MG63 (cell line): ENCODE measurements at regions not wholly inside any gene's neighbourhood (a gene's known extent, or its start where the extent isn't known, plus 50 kb on each side); places are given as distances from the start of the nearest gene placed in this dataset.

Source experiments
- DNase-seq: peaks from one replicate; pipeline ENCODE4 v3.0.0-alpha.2; 2020
- H3K27me3 ChIP-seq: fragments of 250-450 bp; sonication (Bioruptor Pico); 2 replicates; pipeline ENCODE4 v1.5.1; 2020; ENCODE audit warnings: mild to moderate bottlenecking, moderate library complexity
- H3K36me3 ChIP-seq: fragments of 250-450 bp; sonication (Bioruptor Pico); 2 replicates; pipeline ENCODE4 v1.5.1; 2020; ENCODE audit warnings: mild to moderate bottlenecking, moderate library complexity
- H3K4me3 ChIP-seq: fragments of 250-450 bp; sonication (Bioruptor Pico); 2 replicates; pipeline ENCODE4 v1.5.1; 2020; ENCODE audit warnings: mild to moderate bottlenecking, moderate library complexity
- H3K9me3 ChIP-seq: fragments of 250-450 bp; sonication (Bioruptor Pico); 2 replicates; pipeline ENCODE4 v1.5.1; 2020; ENCODE audit warnings: mild to moderate bottlenecking, moderate library complexity

DNA sequence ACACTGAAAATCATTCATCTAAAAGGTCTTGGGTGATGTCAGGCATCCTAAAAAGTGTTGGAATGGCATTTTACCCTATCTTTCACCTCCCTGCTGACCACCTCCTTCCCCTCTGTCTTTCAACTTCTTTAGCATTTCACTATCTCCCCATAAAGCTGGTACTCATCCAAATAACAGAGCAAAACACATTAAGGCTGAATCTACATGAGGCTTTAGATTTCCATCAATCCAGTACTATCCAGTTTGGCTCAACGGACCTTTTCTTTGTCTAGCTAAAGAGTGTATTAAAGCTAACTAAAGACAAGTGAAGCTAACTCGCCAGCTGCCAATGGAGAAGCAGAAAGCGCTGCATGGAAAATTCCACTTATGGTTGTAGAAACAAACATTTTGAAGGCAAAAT lies 122.5 kb upstream of the NCKAP5 start:
- no peak for DNase-seq

DNA sequence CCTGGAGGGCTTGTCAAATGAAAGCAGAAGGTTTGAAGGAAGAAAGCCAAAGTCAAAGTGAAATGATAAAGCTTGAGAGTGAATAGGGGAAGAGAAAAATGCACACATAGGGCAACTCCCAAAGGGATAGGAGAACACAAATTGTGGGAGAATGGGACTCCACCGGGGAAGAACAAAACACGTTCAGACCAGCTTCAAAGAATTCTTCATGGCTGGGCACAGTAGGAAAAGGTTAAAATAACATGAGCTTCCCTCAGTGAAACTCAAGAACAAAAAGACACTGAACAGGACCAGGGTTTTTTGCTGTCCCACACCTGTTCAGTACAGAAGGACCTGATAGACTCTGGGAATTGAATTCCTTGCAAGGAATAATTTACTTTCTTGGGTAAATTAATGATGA lies 123.1 kb upstream of the NCKAP5 start:
- no peaks in the 10 kb centered on the region for H3K36me3 ChIP-seq
- peaks cover 4% of the 10 kb centered on the region; the same call in 1 of the 2 replicates for H3K27me3 ChIP-seq
- peaks cover 5% of the 10 kb centered on the region for H3K9me3 ChIP-seq
- no peak overlapping the region for H3K4me3 ChIP-seq
- DNase-seq = no peak

More for the DNA sequence above, 122.5 kb upstream of the NCKAP5 start:
- H3K27me3 ChIP-seq = peaks cover 4% of the 10 kb centered on the region; the same call in 1 of the 2 replicates
- peaks cover 5% of the 10 kb centered on the region for H3K9me3 ChIP-seq
- H3K36me3 ChIP-seq = no peaks in the 10 kb centered on the region
- H3K4me3 ChIP-seq = no peak overlapping the region

DNA sequence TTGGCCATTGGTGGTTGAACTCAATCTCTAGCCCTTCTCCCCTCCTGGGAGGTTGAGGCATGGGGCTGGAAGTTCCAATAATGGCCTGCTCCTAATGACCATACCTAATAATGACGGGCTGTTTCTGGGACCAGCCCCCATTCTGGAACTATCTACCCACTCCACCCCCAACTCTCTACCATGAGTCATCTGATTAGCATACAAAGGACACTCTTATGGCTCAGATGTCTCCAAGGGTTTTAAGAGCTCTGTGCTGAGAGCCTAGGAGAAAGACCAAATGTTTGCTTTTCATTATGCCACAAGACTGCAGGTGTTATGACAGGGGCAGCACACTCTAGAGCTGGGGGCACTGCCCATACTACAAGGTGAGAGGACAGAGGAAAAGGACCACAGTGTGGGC lies 137.0 kb upstream of the NCKAP5 start:
- H3K9me3 ChIP-seq = no peaks in the 10 kb centered on the region
- DNase-seq = no peak
- H3K27me3 ChIP-seq = 0 out of 2 replicates have a peak, but pooled peaks cover 2% of the 10 kb centered on the region
- no peaks in the 10 kb centered on the region for H3K36me3 ChIP-seq
- H3K4me3 ChIP-seq = no peak overlapping the region

DNA sequence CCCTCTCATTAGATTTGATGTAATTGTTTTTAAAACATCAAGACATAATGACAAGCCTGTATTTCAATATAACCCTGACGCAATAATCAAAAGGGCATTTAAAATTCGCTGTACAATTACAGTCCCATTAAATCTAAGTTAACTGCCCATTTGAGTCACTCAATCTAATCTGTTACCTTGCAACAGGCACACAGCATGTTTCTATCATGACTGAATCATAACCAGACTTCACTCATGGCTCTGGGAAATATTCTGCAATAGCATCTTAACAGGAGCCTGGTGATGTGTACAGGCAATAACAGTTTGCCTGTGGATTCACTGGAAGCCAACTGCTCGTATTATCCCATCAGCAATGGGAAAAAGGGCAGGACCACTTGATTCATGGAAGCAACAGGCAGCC lies 142.3 kb upstream of the NCKAP5 start:
- H3K9me3 ChIP-seq = no peaks in the 10 kb centered on the region
- H3K36me3 ChIP-seq = no peaks in the 10 kb centered on the region
- H3K4me3 ChIP-seq = no peak overlapping the region
- H3K27me3 ChIP-seq = 0 out of 2 replicates have a peak, but pooled peaks cover 2% of the 10 kb centered on the region
- DNase-seq = no peak

DNA sequence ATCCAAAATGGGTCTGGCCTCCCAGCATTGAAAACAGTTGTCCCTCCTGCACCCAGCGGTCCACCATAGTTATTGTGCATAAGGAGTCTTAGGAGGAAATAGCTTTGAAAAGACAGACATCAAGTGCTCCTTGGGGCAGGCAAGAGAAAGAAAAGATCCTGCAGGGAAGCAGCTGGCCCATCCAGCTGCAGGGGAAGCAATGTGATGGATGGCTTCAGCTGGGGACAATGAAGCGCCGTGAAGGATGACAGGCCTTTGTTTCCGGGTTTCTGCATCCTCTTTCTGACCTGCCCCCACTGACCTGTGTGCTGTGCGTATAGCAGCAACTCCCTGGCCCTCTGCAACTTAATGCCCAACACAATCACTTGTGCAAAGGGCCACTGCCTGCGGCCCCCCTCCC lies 142.9 kb upstream of the NCKAP5 start:
- no peaks in the 10 kb centered on the region for H3K36me3 ChIP-seq
- H3K4me3 ChIP-seq = no peak overlapping the region
- H3K9me3 ChIP-seq = no peaks in the 10 kb centered on the region
- no peak for DNase-seq
- 0 out of 2 replicates have a peak, but pooled peaks cover 2% of the 10 kb centered on the region for H3K27me3 ChIP-seq

DNA sequence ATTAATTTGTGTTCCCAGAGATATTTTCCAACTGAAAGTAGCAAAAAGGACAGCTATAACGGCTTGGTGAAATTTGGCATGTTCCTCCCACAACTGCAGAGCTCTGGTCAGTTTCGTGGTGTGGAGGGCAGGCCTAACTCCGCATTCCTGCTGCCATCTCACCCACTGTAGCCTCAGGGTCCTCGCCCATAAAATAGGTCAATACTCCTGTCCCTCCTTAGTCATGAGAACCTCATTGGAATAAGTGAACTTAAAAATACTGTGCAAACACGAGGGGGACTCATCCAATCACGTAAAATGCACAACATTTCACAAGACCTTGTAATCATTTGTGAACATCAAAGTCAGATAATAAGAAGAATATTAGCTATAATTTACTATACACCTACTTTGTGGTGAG lies 143.5 kb upstream of the NCKAP5 start:
- Histone ChIP-seq H3K36me3 (no peaks in the 10 kb centered on the region), H3K9me3 (no peaks in the 10 kb centered on the region), H3K4me3 (no peak overlapping the region), H3K27me3 (0 out of 2 replicates have a peak, but pooled peaks cover 2% of the 10 kb centered on the region)
- DNase-seq = no peak

DNA sequence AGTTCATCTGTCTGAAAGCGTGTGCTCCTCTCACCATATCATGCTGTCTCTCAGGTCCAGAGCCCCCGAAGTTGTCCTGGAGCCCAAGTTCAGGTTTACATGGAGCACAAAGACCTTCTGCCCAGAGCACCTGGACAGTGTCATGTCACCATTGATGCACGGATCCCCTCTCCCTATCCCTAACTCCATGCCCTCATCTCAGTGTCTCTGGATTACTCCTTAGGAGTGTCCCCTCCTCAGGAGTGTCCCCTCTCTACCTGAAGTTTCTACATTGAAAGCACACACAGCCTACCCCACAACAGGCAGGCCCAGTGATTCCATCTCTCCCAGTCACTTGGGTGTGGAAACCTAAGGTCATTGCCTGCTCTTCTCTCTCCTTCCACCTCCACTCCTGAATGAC lies 144.1 kb upstream of the NCKAP5 start:
- 0 out of 2 replicates have a peak, but pooled peaks cover 2% of the 10 kb centered on the region for H3K27me3 ChIP-seq
- no peak overlapping the region for H3K4me3 ChIP-seq
- no peak for DNase-seq
- H3K9me3 ChIP-seq = no peaks in the 10 kb centered on the region
- no peaks in the 10 kb centered on the region for H3K36me3 ChIP-seq

DNA sequence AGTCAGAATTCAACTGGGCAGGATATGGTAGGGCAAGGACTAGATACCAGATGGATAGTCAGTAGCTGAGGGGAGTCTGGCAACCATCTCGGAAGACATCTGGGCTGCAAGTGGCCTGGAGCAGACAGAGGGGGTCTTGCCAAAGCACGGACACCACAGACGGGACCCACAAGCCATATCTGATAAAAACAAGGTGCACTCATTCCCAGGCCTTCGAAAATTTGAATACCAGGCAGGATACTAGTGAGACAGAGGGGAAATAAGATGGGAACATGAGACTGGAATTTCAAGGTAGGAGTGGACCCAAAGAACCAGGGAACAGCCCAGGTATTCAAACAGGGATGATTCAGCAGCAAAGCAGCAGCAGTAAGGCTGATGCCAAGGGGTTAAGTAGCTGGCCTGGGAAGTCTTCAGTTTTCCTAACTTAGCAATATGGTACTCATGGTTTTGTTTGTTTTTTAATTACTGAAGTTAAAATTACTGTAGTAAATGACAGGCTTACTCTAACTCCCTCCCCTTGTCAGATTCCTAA lies 144.9 kb upstream of the NCKAP5 start:
- Histone ChIP-seq H3K4me3 (no peak overlapping the region), H3K36me3 (no peaks in the 10 kb centered on the region), H3K9me3 (no peaks in the 10 kb centered on the region), H3K27me3 (0 out of 2 replicates have a peak, but pooled peaks cover 2% of the 10 kb centered on the region)
- DNase-seq = no peak

DNA sequence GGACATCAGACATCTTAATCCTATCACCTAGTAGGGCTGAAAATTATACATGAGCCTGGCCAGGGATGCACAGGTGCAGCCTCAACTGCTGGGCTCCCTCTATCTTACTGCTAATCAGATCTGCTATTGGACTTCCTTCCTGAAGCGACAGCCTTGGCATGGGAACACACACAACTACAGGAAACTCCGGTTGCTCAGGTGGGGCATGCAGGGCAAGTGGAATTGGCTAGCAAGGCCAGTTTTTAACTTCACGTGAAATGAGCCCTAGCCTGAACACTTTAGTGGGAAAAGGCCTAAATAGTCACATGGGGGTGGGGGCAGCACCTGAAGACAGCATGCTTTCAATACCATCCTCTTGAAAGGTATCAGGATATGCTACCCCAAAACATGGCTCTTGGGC lies 147.9 kb upstream of the NCKAP5 start:
- no peaks in the 10 kb centered on the region for H3K36me3 ChIP-seq
- no peaks in the 10 kb centered on the region for H3K9me3 ChIP-seq
- no peaks in the 10 kb centered on the region for H3K27me3 ChIP-seq
- H3K4me3 ChIP-seq = no peak overlapping the region
- no peak for DNase-seq

DNA sequence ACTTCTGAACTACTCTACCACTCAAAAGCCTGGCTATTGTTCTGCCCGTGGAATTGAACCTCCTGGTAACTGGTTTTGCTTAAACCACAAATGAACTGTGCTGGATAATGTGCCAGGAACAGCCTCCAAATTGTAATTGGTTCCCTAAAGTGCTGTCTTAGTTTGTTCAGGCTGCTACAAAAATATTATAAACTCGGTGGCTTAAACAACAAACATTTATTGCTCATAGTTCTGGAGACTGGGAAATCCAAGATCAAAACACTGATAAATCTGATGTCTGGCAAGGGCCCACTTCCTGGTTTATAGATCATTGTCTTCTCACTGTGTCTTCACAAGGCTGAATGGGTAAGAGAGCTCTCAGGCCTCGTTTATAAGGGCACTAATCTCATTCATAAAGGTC lies 149.2 kb upstream of the NCKAP5 start:
- Histone ChIP-seq H3K27me3 (no peaks in the 10 kb centered on the region), H3K9me3 (no peaks in the 10 kb centered on the region), H3K4me3 (no peak overlapping the region), H3K36me3 (no peaks in the 10 kb centered on the region)
- peak; percentile 13 for DNase-seq

DNA sequence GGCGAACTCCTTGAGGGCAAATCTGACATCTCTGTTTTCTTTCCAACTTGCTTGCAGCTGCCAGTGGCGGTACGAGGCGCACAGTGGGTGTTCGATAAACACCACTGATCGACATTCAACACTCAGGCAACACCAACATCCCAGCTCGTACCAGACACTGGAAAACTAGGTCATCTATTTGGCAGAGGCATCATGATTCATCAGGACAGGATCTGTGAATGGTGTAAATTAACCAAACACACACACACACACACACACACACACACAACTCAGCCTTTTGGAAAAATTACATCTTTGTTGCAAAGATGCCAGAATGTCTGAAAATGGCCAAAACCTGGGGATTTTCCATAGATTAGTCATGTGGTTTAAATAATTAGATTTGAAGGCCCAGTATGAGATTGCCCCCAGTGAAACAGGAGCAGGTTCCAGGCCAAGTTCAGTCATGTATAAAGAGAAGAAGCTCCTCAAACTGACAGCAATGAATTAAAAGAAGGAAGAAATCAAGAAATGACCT lies 150.5 kb upstream of the NCKAP5 start:
- Histone ChIP-seq H3K9me3 (no peaks in the 10 kb centered on the region), H3K27me3 (no peaks in the 10 kb centered on the region), H3K4me3 (no peak overlapping the region), H3K36me3 (no peaks in the 10 kb centered on the region)
- DNase-seq = peak; percentile 88

DNA sequence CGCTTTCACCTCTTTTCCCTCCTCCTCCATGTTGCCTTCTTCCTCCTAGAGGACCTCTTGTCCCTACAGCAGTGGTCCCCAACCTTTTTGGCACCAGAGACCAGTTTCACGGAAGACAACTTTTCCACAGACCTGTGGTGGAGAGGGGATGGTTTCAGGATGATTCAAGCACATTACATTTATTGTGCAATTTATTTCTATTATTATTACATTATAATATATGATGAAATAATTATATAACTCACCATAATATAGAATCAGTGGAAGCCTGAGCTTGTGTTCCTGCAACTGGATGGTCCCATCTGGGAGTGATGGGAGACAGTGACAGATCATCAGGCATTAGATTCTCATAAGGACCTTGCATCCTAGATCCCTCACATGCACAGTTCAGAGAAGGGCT lies 152.2 kb upstream of the NCKAP5 start:
- no peaks in the 10 kb centered on the region for H3K27me3 ChIP-seq
- H3K9me3 ChIP-seq = no peaks in the 10 kb centered on the region
- no peak for DNase-seq
- H3K4me3 ChIP-seq = no peak overlapping the region
- no peaks in the 10 kb centered on the region for H3K36me3 ChIP-seq

DNA sequence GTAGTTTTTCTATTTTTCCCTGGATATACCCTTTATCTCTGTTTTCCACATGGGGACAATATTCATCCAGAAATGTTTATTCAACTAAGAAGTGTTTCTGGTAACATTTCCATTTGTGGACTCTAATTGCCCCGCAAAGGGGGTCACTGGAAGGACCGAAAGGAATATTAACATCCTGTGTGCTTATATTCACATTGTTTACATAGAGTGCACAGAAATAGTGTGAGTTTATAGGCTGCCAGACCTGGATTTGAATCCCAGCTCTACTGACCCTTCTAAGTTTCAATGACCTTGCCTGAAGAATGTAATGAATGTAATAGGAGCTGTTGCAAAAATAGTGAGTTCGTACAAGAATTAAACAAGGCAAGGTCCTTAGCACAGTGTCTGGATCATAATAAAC lies 152.9 kb upstream of the NCKAP5 start:
- Histone ChIP-seq H3K4me3 (no peak overlapping the region), H3K9me3 (no peaks in the 10 kb centered on the region), H3K36me3 (no peaks in the 10 kb centered on the region), H3K27me3 (no peaks in the 10 kb centered on the region)
- DNase-seq = no peak

DNA sequence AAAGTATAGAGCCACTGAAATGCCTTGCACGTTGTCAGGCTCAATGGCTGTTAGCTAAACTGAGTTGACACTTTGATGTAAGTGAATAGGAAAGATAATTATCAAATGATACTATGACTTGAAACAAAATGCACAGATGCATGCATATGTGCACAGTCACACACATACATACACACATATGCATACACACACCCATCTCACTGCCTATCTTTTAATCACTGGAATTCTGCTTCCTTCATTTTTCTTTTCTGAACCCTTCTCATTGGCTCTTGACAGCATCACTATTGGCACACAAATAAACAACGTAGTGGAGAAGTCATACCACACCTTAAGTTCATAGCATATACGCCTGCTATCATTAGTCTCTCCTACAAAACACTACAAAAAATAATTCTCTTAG lies 154.9 kb upstream of the NCKAP5 start:
- H3K4me3 ChIP-seq = no peak overlapping the region

DNA sequence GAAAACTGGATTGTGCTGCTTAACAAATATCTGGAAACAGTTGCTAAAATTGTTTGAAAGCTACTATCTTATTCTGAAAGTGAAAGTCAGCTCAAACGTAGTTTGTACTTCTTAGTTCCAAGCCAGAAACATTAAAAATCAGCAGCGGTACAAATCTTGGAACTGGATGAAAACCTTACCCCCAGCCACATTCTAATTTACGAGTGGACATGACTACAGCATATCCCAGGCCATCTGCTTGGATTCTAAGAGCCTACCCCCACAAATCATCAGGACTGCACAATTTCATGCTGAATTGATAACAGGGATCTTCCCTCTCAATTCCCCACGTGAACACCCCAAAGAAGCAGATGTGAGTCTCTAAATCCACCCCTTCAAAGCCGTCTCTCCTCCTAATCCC lies 158.7 kb upstream of the NCKAP5 start:
- DNase-seq = no peak
- H3K4me3 ChIP-seq = peak overlapping the region; percentile 7
- no peaks in the 10 kb centered on the region for H3K36me3 ChIP-seq
- no peaks in the 10 kb centered on the region for H3K9me3 ChIP-seq
- H3K27me3 ChIP-seq = no peaks in the 10 kb centered on the region

More for the DNA sequence above, 154.9 kb upstream of the NCKAP5 start:
- H3K9me3 ChIP-seq = no peaks in the 10 kb centered on the region
- no peaks in the 10 kb centered on the region for H3K27me3 ChIP-seq
- no peak for DNase-seq
- no peaks in the 10 kb centered on the region for H3K36me3 ChIP-seq

DNA sequence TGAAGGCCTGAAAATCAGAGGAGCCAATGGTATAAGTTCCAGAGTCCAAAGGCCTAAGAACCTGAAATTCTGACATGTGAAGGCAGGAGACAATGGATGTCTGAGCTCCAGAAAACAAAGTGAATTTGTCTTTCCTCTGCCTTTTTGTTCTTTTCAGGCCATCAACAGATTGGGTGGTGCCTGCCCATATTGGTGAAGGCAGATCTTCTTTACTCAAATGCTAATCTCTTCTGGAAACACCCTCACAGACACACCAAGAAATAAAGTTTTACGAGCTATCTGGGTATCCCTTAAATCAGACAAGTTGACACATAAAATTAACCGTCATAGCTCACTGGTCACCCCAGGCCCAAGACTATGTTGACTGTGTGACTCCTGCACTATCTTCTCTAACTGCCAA lies 163.8 kb upstream of the NCKAP5 start:
- Histone ChIP-seq H3K4me3 (no peak overlapping the region), H3K27me3 (no peaks in the 10 kb centered on the region), H3K36me3 (no peaks in the 10 kb centered on the region), H3K9me3 (no peaks in the 10 kb centered on the region)
- DNase-seq = no peak

DNA sequence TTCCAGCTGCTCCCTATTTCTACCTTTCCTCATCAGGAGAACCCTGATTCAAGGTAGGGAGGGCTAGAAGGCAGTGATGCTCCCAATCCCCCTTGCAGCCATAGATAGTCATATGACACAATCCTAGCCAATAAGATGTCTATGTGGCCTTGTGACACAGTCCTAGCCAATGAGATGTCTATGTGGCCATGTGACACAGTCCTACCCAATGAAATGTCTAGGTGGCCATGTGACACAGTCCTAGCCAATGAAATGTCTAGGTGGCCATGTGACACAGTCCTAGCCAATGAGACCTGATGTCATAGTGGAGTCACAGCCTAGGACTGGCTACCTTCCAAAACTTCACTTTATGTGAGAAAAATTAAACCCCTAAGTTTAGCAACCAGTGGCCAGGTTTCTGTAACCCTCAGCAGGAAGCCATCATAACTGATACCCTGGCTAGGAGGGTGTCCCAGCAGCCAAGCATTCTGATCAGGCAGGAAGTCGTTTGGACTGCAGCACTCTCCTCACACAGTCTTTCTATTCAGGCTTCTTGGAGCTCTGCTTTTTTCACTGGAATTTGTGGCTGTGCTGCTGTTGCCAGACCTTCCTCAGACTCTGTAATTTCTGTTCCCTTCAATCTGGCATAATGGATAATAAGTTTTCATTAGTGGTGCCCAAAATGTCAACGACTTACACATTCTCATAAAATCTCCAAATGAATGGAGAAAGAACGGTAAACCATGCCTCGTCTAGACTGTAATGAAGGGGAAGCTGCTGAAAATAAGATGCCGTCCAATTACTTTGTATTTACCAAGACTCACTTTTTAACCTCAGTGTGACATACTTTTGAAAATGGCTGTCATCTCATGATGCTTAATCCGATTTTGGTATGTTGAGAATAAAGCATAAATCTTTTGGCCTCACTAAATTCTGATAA lies 165.0 kb upstream of the NCKAP5 start:
- Histone ChIP-seq H3K36me3 (no peaks in the 10 kb centered on the region), H3K27me3 (no peaks in the 10 kb centered on the region), H3K4me3 (no peak overlapping the region), H3K9me3 (no peaks in the 10 kb centered on the region)
- no peak for DNase-seq

DNA sequence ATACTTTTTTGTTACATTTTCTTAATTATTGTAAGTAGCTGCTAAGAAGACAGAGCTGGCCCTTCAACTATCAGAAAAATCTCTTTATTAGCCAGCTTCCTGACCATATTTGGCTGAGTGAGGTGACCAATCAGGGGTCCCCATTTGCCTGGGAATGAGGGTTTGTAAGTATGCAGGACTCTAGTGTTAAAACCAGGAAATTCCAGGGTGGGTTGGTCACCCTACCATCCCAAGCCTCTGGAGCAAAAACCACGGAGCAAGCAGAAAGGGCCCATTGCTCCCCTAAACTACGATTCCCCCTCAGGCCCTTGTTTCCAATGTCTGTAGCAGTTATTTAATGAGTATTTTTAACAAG lies 165.6 kb upstream of the NCKAP5 start:
- no peak overlapping the region for H3K4me3 ChIP-seq
- H3K27me3 ChIP-seq = no peaks in the 10 kb centered on the region
- H3K36me3 ChIP-seq = no peaks in the 10 kb centered on the region
- no peak for DNase-seq
- H3K9me3 ChIP-seq = no peaks in the 10 kb centered on the region
